AG10803 (cell line): ENCODE measurements at regions not wholly inside any gene's neighbourhood (a gene's known extent, or its start where the extent isn't known, plus 50 kb on each side); places are given as distances from the start of the nearest gene placed in this dataset.
"Not testable (repeated sequence)": the region's sequence is repeated elsewhere in the genome, so short reads cannot be mapped to it uniquely, and the experiment has no call there.

Source experiments
- DNase-seq: peaks from one replicate; pipeline ENCODE4 v3.0.0; 2010; ENCODE audit warnings: low read depth
- H3K4me3 ChIP-seq: 2 replicates; pipeline ENCODE4 v1.5.1; 2011; ENCODE audit warnings: mild to moderate bottlenecking, low read length, control low read depth
- TF ChIP-seq, protein P1 (sequence below): conservative IDR thresholded peaks from 2 replicates; pipeline ENCODE4 v1.5.1; 2011; ENCODE audit warnings: mild to moderate bottlenecking, low read length, control low read depth, inconsistent platforms

DNA sequence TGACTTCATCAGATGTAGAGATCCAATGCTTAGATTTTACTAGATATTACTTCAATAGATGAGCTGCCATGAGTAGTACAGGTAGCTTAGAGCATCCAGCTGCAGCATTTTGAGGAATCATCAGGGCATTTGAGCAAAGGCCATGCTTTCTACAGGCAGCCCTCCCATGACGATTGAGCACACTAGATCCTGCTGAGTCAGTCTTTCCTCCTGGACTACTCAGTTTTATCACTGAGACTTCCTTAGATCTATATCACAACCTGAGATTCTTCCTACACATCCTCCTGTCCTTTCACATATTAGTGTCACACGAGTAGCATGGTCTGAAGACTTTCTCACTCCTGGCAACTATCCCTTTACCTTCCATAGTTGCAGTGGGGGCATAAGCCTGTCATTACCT is 1401.8 kb downstream of the FSCB start:
- DNase-seq, result no peak
- TF ChIP-seq, protein P1, sequence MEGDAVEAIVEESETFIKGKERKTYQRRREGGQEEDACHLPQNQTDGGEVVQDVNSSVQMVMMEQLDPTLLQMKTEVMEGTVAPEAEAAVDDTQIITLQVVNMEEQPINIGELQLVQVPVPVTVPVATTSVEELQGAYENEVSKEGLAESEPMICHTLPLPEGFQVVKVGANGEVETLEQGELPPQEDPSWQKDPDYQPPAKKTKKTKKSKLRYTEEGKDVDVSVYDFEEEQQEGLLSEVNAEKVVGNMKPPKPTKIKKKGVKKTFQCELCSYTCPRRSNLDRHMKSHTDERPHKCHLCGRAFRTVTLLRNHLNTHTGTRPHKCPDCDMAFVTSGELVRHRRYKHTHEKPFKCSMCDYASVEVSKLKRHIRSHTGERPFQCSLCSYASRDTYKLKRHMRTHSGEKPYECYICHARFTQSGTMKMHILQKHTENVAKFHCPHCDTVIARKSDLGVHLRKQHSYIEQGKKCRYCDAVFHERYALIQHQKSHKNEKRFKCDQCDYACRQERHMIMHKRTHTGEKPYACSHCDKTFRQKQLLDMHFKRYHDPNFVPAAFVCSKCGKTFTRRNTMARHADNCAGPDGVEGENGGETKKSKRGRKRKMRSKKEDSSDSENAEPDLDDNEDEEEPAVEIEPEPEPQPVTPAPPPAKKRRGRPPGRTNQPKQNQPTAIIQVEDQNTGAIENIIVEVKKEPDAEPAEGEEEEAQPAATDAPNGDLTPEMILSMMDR, result no peak
- H3K4me3 ChIP-seq, result no peak overlapping the region

DNA sequence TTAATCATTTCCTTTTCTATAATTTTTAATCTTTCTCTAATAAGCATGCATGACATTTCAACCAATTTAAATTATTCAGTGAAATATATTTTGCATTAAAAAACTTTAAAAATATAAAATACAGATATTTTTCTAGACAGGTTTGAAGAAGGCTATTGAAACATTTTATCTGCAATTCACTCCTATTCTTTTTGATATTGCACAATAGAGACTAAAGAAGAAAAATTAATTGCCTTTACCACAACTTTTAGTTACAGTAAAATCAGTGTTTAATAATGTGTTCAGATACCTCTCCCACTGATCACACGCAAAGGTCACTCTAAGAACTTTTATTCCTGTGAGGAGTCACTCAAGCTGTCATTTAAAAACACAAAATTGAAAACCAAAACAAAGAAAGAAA is 1416.7 kb downstream of the FSCB start:
- no peak for DNase-seq
- TF ChIP-seq, protein P1, result no peak
- no peak overlapping the region for H3K4me3 ChIP-seq

DNA sequence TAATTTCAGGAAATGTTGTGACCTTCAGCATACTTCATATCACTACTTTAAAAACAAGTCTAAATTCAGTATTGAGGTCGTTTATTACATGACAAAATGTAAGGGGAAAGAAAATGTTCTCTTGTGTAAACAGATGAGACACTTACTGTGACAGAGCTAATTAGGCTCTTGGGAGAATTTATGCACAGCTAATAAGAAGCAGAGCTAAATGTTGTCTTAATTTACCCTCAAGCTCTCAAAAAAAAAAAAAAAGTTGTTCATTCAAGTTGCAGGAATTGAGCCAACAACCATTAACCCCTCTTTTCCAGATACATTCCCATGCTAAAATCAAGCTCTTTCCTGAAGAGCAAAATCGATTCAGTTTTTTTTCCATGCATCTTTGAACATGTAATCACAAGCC is 1419.4 kb downstream of the FSCB start:
- H3K4me3 ChIP-seq, result no peak overlapping the region
- no peak for DNase-seq
- TF ChIP-seq, protein P1, result no peak

DNA sequence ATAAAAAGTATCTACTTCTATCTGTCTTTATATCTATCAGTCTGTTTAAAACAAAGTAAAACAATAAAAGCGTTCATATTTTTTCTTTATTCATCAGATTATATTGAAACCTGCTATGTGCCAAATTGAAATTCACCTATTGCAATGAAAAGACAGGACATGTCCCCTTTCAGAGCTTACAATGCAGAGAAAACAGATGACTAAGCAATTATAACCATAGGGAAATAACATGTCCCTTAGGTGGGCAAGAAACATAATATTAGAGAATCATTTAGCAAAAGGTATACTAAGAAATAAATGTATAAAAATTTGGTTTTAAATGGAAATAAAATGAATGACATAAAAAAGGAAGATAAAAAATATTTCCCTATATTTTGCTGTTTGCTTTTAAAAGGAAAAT is 1421.3 kb downstream of the FSCB start:
- TF ChIP-seq, protein P1, result no peak
- no peak overlapping the region for H3K4me3 ChIP-seq
- no peak for DNase-seq

DNA sequence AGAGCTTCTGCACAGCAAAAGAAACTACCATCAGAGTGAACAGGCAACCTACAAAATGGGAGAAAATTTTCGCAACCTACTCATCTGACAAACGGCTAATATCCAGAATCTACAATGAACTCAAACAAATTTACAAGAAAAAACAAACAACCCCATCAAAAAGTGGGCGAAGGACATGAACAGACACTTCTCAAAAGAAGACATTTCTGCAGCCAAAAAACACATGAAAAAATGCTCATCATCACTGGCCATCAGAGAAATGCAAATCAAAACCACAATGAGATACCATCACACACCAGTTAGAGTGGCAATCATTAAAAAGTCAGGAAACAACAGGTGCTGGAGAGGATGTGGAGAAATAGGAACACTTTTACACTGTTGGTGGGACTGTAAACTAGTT is 1439.7 kb downstream of the FSCB start:
- H3K4me3 ChIP-seq, DNase-seq: not testable (repeated sequence)

DNA sequence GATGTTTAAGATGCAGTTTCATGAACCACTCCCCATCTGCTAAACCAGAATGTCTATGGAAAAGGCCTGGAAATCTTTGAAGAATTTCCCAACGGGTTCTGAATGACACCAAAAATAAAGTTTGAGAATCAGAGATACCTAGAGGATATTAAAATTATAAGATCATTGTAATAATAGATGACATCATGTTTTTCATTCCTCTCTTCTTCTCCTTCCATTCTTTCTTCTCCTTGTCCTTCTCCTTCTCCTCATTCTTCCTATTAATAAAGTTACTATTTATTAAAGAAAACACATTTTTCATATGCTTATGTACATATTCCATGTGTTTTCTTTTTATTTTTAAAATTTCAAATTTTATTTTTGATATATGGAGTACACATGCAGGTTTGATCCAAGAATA is 1449.4 kb downstream of the LRFN5 start:
- no peak overlapping the region for H3K4me3 ChIP-seq
- TF ChIP-seq, protein P1, result no peak
- DNase-seq, result no peak

DNA sequence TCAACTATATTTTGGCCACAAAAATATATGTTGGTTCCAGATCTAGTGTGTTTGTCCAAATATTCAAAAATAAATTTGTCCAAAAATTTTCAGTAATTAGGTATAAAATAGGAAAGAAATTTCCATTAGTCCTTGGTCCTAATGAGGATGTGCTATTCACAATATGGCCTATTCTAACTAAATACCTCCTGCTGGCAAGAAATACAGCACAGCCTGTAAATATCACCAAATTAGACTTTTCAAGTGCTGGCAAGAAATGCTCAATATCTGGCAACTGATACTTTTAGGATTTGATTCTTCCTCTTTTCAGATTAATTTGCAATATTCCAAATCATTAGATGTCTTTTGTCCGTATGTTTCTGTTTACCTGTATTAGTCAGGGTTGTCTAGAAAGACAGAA is 1446.2 kb downstream of the LRFN5 start:
- no peak overlapping the region for H3K4me3 ChIP-seq
- no peak for DNase-seq
- TF ChIP-seq, protein P1, result no peak

DNA sequence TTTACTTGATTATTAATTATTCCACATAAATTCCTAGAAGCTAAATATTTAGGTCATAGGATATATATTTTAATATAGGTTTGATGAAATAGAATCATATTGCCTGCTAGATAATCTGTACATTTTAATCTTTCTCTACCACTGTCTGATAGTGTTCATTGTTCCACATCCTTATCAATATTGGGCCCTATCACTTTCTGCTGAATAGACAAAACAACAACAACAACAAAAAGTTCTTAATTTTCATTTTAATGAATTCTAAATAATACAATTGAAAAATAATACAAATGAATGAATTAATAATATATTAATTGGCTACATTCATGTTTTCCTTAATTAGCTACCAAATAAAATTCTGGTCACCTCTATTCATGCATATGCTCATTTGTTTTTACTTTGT is 1437.2 kb downstream of the LRFN5 start:
- no peak overlapping the region for H3K4me3 ChIP-seq
- DNase-seq, result no peak
- TF ChIP-seq, protein P1, result no peak
